H9 (cell line): ENCODE measurements at regions not wholly inside any gene's neighbourhood (a gene's known extent, or its start where the extent isn't known, plus 50 kb on each side); places are given as distances from the start of the nearest gene placed in this dataset.

Experiments used
- DNase-seq: peaks from one replicate; pipeline ENCODE4 v3.0.0-alpha.2; 2017
- H2AFZ ChIP-seq: one replicate; pipeline ENCODE4 v1.6.1; 2013; ENCODE audit warnings: mild to moderate bottlenecking, low read length, control low read depth, moderate library complexity
- H2AK5ac ChIP-seq: 2 replicates; pipeline ENCODE4 v1.6.1; 2013; ENCODE audit warnings: low read length, control low read depth, mixed read lengths; ENCODE audit not compliant: insufficient read length
- H2BK120ac ChIP-seq: one replicate; pipeline ENCODE4 v1.6.1; 2013; ENCODE audit warnings: low read depth, mild to moderate bottlenecking, low read length, control low read depth, inconsistent platforms; ENCODE audit not compliant: poor library complexity, severe bottlenecking
- H2BK12ac ChIP-seq: 2 replicates; pipeline ENCODE4 v1.6.1; 2013; ENCODE audit warnings: low read length, control low read depth, mixed read lengths, low read depth; ENCODE audit not compliant: insufficient read length
- H2BK15ac ChIP-seq: 2 replicates; pipeline ENCODE4 v1.6.1; 2013; ENCODE audit warnings: low read depth, low read length, control low read depth
- H2BK20ac ChIP-seq: one replicate; pipeline ENCODE4 v1.6.1; 2013; ENCODE audit warnings: low read depth, mild to moderate bottlenecking, low read length, control low read depth, inconsistent platforms; ENCODE audit not compliant: poor library complexity, severe bottlenecking
- H2BK5ac ChIP-seq: 2 replicates; pipeline ENCODE4 v1.6.1; 2013; ENCODE audit warnings: low read length, control low read depth, mixed read lengths; ENCODE audit not compliant: insufficient read length
- H3K14ac ChIP-seq: 2 replicates; pipeline ENCODE4 v1.6.1; 2013; ENCODE audit warnings: low read length, control low read depth; ENCODE audit not compliant: insufficient read depth
- H3K18ac ChIP-seq: 2 replicates; pipeline ENCODE4 v1.6.1; 2013; ENCODE audit warnings: low read depth, mild to moderate bottlenecking, mixed read lengths, low read length, control low read depth; ENCODE audit not compliant: insufficient read length
- H3K23ac ChIP-seq: 2 replicates; pipeline ENCODE4 v1.6.1; 2013; ENCODE audit warnings: low read length, control low read depth, mixed read lengths, low read depth; ENCODE audit not compliant: insufficient read length
- H3K23me2 ChIP-seq: 2 replicates; pipeline ENCODE4 v1.6.1; 2013; ENCODE audit warnings: low read depth, mild to moderate bottlenecking, mixed read lengths, low read length, control low read depth; ENCODE audit not compliant: insufficient read length, poor library complexity, severe bottlenecking
- H3K27ac ChIP-seq: 2 replicates; pipeline ENCODE4 v1.5.1; 2013; ENCODE audit warnings: low read length, control low read depth, mixed read lengths, low read depth; ENCODE audit not compliant: insufficient read length
- H3K27me3 ChIP-seq: 2 replicates; pipeline ENCODE4 v1.6.1; 2013; ENCODE audit warnings: low read length, control low read depth, inconsistent platforms; ENCODE audit not compliant: insufficient read depth
- H3K4ac ChIP-seq: 2 replicates; pipeline ENCODE4 v1.6.1; 2013; ENCODE audit warnings: low read depth, mild to moderate bottlenecking, control low read depth, inconsistent platforms, low read length, moderate library complexity
- H3K4me1 ChIP-seq: 2 replicates; pipeline ENCODE4 v1.6.1; 2013; ENCODE audit warnings: low read length, control low read depth, inconsistent platforms; ENCODE audit not compliant: insufficient read depth
- H3K4me2 ChIP-seq: 2 replicates; pipeline ENCODE4 v1.6.1; 2013; ENCODE audit warnings: low read length, control low read depth, mixed read lengths; ENCODE audit not compliant: insufficient read length, insufficient read depth
- H3K56ac ChIP-seq: 2 replicates; pipeline ENCODE4 v1.6.1; 2013; ENCODE audit warnings: low read depth, mild to moderate bottlenecking, mixed read lengths, low read length, control low read depth; ENCODE audit not compliant: insufficient read length
- H3K79me1 ChIP-seq: 2 replicates; pipeline ENCODE4 v1.6.1; 2013; ENCODE audit warnings: low read depth, mild to moderate bottlenecking, moderate library complexity, low read length, control low read depth, inconsistent platforms; ENCODE audit not compliant: insufficient read depth, poor library complexity, severe bottlenecking
- H3K79me2 ChIP-seq: 2 replicates; pipeline ENCODE4 v1.6.1; 2013; ENCODE audit warnings: low read length, control low read depth, inconsistent platforms; ENCODE audit not compliant: insufficient read depth
- H3K9ac ChIP-seq: 2 replicates; pipeline ENCODE4 v1.6.1; 2013; ENCODE audit warnings: low read length, control low read depth, mixed read lengths; ENCODE audit not compliant: insufficient read length; ENCODE audit errors: extremely low read depth
- H3K9me3 ChIP-seq: one replicate; pipeline ENCODE4 v1.6.1; 2013; ENCODE audit warnings: low read depth, low read length, inconsistent platforms; ENCODE audit not compliant: control insufficient read depth
- H3T11ph ChIP-seq: one replicate; pipeline ENCODE4 v1.6.1; 2013; ENCODE audit warnings: mild to moderate bottlenecking, low read length, control low read depth, inconsistent platforms
- H4K20me1 ChIP-seq: one replicate; pipeline ENCODE4 v1.6.1; 2013; ENCODE audit not compliant: control insufficient read depth, insufficient read length, insufficient read depth
- H4K5ac ChIP-seq: 2 replicates; pipeline ENCODE4 v1.6.1; 2013; ENCODE audit warnings: low read depth, mild to moderate bottlenecking, mixed read lengths, low read length, control low read depth; ENCODE audit not compliant: insufficient read length
- H4K8ac ChIP-seq: replicated peaks from 2 replicates; pipeline ENCODE4 v1.6.1; 2013; ENCODE audit warnings: low read length, control low read depth, mixed read lengths, low read depth; ENCODE audit not compliant: insufficient read length
- H4K91ac ChIP-seq: 2 replicates; pipeline ENCODE4 v1.6.1; 2013; ENCODE audit warnings: low read depth, mild to moderate bottlenecking, moderate library complexity, mixed read lengths, low read length, control low read depth; ENCODE audit not compliant: insufficient read length
- H3K27ac Mint-ChIP-seq, 3 experiments: 2 replicates in 2 of 3; 3 replicates in 1 of 3; pipeline ENCODE4 v1.8.0; 2020 to 2021; ENCODE audit warnings: mixed read lengths in 3 of 3, mild to moderate bottlenecking in 1 of 3, moderate library complexity in 1 of 3
- H3K27me3 Mint-ChIP-seq: 2 replicates; pipeline ENCODE4 v1.8.0; 2021; ENCODE audit warnings: low read depth, mild to moderate bottlenecking, moderate library complexity, mixed read lengths
- H3K36me3 Mint-ChIP-seq, 3 experiments: 2 replicates in 2 of 3; 3 replicates in 1 of 3; pipeline ENCODE4 v1.8.0; 2020 to 2021; ENCODE audit warnings: low read depth in 3 of 3, mixed read lengths in 3 of 3; ENCODE audit not compliant: insufficient read depth in 1 of 3
- H3K4me1 Mint-ChIP-seq, 2 experiments: 2 replicates each; pipeline ENCODE4 v1.8.0; 2020; ENCODE audit warnings: mixed read lengths in 2 of 2
- H3K4me3 Mint-ChIP-seq, 2 experiments: 2 replicates in 1 of 2; 3 replicates in 1 of 2; pipeline ENCODE4 v1.8.0; 2020 to 2021; ENCODE audit warnings: mild to moderate bottlenecking in 2 of 2, mixed read lengths in 2 of 2, moderate library complexity in 1 of 2
- H3K9me3 Mint-ChIP-seq, 2 experiments: 2 replicates in 1 of 2; 3 replicates in 1 of 2; pipeline ENCODE4 v1.8.0; 2020; ENCODE audit warnings: mild to moderate bottlenecking in 2 of 2, mixed read lengths in 2 of 2, moderate library complexity in 1 of 2
- WGBS: extraction: QIAGEN DNeasy Blood & Tissue Kit; methylation state at CpG from one replicate; pipeline ENCODE4 v1.1.7; 2013; ENCODE audit warnings: missing lambda C conversion rate, low lambda C conversion rate, mixed read lengths; ENCODE audit not compliant: insufficient read length; ENCODE audit errors: extremely low coverage; 5-methylcytosine and 5-hydroxymethylcytosine counted together
- TF ChIP-seq, protein P1 (sequence below): fragments of 200-600 bp; sonication (generic); conservative IDR thresholded peaks from 3 replicates; pipeline ENCODE4 v1.8.0; 2021; ENCODE audit warnings: antibody characterized with exemption, mild to moderate bottlenecking

DNA sequence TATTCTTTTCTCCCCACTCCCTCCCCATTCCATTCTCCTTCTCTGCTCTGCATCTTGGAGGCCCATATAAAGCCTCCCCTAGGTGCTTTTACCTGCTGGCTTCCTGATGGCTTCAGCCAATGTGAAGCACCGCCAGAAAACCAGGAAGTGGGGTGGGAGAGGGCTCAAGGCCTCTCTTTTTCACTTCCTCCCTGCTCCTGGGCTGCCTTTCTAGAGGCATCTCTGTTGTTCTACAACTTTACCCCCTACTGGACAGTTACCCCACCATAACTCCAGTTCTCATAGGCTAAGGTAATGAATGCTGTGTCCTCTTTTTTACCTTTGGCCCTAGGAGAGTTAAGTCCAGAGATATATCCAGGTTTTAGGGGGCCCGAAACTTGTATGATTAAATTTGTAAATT, 62.4 kb upstream of the PPARGC1A start:
- Mint-ChIP-seq H3K4me1 (peaks cover 20 to 21% of the 10 kb centered on the region in 2 experiments), H3K27ac (no peak overlapping the region), H3K4me3 (no peak overlapping the region), H3K36me3 (no peaks in the 10 kb centered on the region; a peak in 1 of 7 replicates), H3K27me3 (no peaks in the 10 kb centered on the region), H3K9me3 (no peaks in the 10 kb centered on the region)
- Histone ChIP-seq H3K4me1 (peaks cover 5% of the 10 kb centered on the region; the same call in 1 of the 2 replicates), H2BK20ac (no peak overlapping the region), H4K8ac (no peak overlapping the region), H3K9ac (no peak overlapping the region), H3K79me2 (no peaks in the 10 kb centered on the region), H3K79me1 (no peaks in the 10 kb centered on the region), H3K23me2 (no peaks in the 10 kb centered on the region), H3K4me2 (no peak overlapping the region), H3K4ac (no peak overlapping the region), H4K91ac (no peak overlapping the region), H2BK120ac (no peak overlapping the region), H3K27ac (no peak overlapping the region), H4K5ac (no peak overlapping the region), H3K14ac (no peak overlapping the region), H2BK5ac (no peak overlapping the region), H2BK15ac (no peak overlapping the region), H3T11ph (no peak overlapping the region), H2AFZ (no peak overlapping the region), H4K20me1 (no peaks in the 10 kb centered on the region), H3K23ac (no peak overlapping the region), H3K9me3 (no peaks in the 10 kb centered on the region), H3K56ac (no peak overlapping the region), H2AK5ac (no peak overlapping the region), H2BK12ac (no peak overlapping the region), H3K18ac (no peak overlapping the region), H3K27me3 (no peaks in the 10 kb centered on the region)
- DNase-seq, result no peak
- TF ChIP-seq, protein P1, sequence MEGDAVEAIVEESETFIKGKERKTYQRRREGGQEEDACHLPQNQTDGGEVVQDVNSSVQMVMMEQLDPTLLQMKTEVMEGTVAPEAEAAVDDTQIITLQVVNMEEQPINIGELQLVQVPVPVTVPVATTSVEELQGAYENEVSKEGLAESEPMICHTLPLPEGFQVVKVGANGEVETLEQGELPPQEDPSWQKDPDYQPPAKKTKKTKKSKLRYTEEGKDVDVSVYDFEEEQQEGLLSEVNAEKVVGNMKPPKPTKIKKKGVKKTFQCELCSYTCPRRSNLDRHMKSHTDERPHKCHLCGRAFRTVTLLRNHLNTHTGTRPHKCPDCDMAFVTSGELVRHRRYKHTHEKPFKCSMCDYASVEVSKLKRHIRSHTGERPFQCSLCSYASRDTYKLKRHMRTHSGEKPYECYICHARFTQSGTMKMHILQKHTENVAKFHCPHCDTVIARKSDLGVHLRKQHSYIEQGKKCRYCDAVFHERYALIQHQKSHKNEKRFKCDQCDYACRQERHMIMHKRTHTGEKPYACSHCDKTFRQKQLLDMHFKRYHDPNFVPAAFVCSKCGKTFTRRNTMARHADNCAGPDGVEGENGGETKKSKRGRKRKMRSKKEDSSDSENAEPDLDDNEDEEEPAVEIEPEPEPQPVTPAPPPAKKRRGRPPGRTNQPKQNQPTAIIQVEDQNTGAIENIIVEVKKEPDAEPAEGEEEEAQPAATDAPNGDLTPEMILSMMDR, result no peak
- WGBS, result no CpG with 5 or more reads among the region's 2 CpGs
